Activated naive CD8-positive, alpha-beta T cell treated with anti-CD3 and anti-CD28 coated beads, Interleukin-2, amount 50 U/mL, for 24 hours (primary cell): ENCODE measurements at regions not wholly inside any gene's neighbourhood (a gene's known extent, or its start where the extent isn't known, plus 50 kb on each side); places are given as distances from the start of the nearest gene placed in this dataset.

Experiments used
- ATAC-seq: fragments of 150-1000 bp; cut with Tn5 transposase; one replicate; pipeline ENCODE4 v1.10.0; 2021
- DNase-seq: peaks from one replicate; pipeline ENCODE4 v3.0.0; 2021
- H3K27ac Mint-ChIP-seq: one replicate; pipeline ENCODE4 v1.8.0; 2021; ENCODE audit warnings: mild to moderate bottlenecking, mixed read lengths
- H3K27me3 Mint-ChIP-seq: one replicate; pipeline ENCODE4 v1.8.0; 2021; ENCODE audit warnings: mixed read lengths
- H3K36me3 Mint-ChIP-seq: one replicate; pipeline ENCODE4 v1.8.0; 2021; ENCODE audit warnings: low read depth, mixed read lengths
- H3K4me1 Mint-ChIP-seq: one replicate; pipeline ENCODE4 v1.8.0; 2021; ENCODE audit warnings: mixed read lengths
- H3K4me3 Mint-ChIP-seq: one replicate; pipeline ENCODE4 v1.8.0; 2021; ENCODE audit warnings: mild to moderate bottlenecking, moderate library complexity, mixed read lengths
- H3K9me3 Mint-ChIP-seq: one replicate; pipeline ENCODE4 v1.8.0; 2021; ENCODE audit warnings: mixed read lengths

- H3K9me3 Mint-ChIP-seq = no peaks in the 10 kb centered on the region
- no peak for ATAC-seq
- H3K36me3 Mint-ChIP-seq = no peaks in the 10 kb centered on the region
- no peaks in the 10 kb centered on the region for H3K4me1 Mint-ChIP-seq
- H3K27me3 Mint-ChIP-seq = peaks cover 7% of the 10 kb centered on the region
- DNase-seq = no peak
- H3K27ac Mint-ChIP-seq = no peak overlapping the region
- H3K4me3 Mint-ChIP-seq = no peak overlapping the region
Observed at GRCh38 chr21:25329227-25329825, 278.0 kb downstream of the MRPL39 start.

GRCh38 chr21:25328736-25329135 lies 278.5 kb downstream of the MRPL39 start:
- DNase-seq (no peak), ATAC-seq (no peak)
- no peak overlapping the region for H3K27ac Mint-ChIP-seq
- H3K4me1 Mint-ChIP-seq = no peaks in the 10 kb centered on the region
- no peak overlapping the region for H3K4me3 Mint-ChIP-seq
- H3K9me3 Mint-ChIP-seq = no peaks in the 10 kb centered on the region
- no peaks in the 10 kb centered on the region for H3K36me3 Mint-ChIP-seq
- H3K27me3 Mint-ChIP-seq = peaks cover 8% of the 10 kb centered on the region

DNA sequence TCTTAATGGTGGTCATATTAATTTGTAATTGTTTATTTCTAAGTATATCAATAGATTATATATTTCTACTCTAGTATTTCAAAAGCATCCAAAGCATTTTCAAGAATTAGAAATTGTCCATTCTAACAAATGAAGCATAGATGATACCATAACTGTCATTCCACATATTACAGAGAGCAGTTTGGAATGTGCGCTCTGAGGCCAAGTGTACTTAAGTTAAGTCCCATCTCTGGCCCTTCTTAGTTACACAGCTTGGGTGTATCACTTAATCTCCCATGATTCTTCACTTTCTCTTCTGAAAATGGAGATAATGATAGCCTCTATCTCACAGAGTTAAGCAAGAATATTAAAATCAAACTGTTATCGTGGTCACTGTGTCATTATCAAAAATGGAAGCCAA lies 281.1 kb downstream of the MRPL39 start:
- DNase-seq = no peak
- ATAC-seq = no peak
- H3K4me3 Mint-ChIP-seq = no peak overlapping the region
- H3K36me3 Mint-ChIP-seq = no peaks in the 10 kb centered on the region
- no peaks in the 10 kb centered on the region for H3K9me3 Mint-ChIP-seq
- no peak overlapping the region for H3K27ac Mint-ChIP-seq
- peaks cover 8% of the 10 kb centered on the region for H3K27me3 Mint-ChIP-seq
- H3K4me1 Mint-ChIP-seq = no peaks in the 10 kb centered on the region

DNA sequence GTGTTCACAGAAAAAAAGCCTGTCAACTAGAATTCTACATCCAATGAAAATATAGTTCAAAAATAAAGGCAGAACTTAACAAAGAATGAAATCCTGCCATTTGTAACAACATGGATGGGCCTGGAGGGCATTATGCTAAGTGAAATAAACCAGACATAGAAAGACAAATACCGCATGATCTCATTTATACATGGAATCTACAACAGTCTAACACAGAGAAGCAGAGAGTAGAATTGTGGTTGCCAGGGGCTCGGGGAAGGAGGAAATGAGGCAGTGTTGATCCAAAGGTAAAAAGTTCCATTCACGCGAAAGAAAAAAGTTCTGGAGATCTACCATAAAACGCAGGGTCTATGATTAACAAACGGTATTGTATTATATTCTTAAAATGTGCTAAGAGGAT lies 282.6 kb downstream of the MRPL39 start:
- Mint-ChIP-seq H3K27me3 (peaks cover 4% of the 10 kb centered on the region), H3K27ac (no peak overlapping the region), H3K4me3 (no peak overlapping the region), H3K4me1 (no peaks in the 10 kb centered on the region), H3K36me3 (no peaks in the 10 kb centered on the region), H3K9me3 (no peaks in the 10 kb centered on the region)
- ATAC-seq (no peak), DNase-seq (no peak)

GRCh38 chr21:25323356-25323949 lies 283.8 kb downstream of the MRPL39 start:
- H3K9me3 Mint-ChIP-seq = no peaks in the 10 kb centered on the region
- peaks cover 4% of the 10 kb centered on the region for H3K27me3 Mint-ChIP-seq

GRCh38 chr21:25314247-25314646 lies 293.0 kb downstream of the MRPL39 start:
- Mint-ChIP-seq H3K27ac (no peak overlapping the region), H3K27me3 (no peaks in the 10 kb centered on the region), H3K4me1 (peaks cover 4% of the 10 kb centered on the region), H3K9me3 (peaks cover 6% of the 10 kb centered on the region), H3K36me3 (no peaks in the 10 kb centered on the region), H3K4me3 (no peak overlapping the region)
- DNase-seq (no peak), ATAC-seq (no peak)

More at GRCh38 chr21:25323356-25323949, 283.8 kb downstream of the MRPL39 start:
- no peaks in the 10 kb centered on the region for H3K36me3 Mint-ChIP-seq
- no peak for ATAC-seq
- no peak for DNase-seq
- H3K4me3 Mint-ChIP-seq = no peak overlapping the region
- H3K4me1 Mint-ChIP-seq = no peaks in the 10 kb centered on the region
- no peak overlapping the region for H3K27ac Mint-ChIP-seq

GRCh38 chr21:25313829-25314228 lies 293.5 kb downstream of the MRPL39 start:
- H3K9me3 Mint-ChIP-seq = peaks cover 10% of the 10 kb centered on the region
- H3K4me1 Mint-ChIP-seq = peaks cover 4% of the 10 kb centered on the region
- no peak overlapping the region for H3K4me3 Mint-ChIP-seq
- H3K36me3 Mint-ChIP-seq = no peaks in the 10 kb centered on the region
- ATAC-seq = no peak
- DNase-seq = no peak
- no peak overlapping the region for H3K27ac Mint-ChIP-seq
- no peaks in the 10 kb centered on the region for H3K27me3 Mint-ChIP-seq

- no peak for DNase-seq
- no peak overlapping the region for H3K27ac Mint-ChIP-seq
- peaks cover 2% of the 10 kb centered on the region for H3K27me3 Mint-ChIP-seq
- H3K9me3 Mint-ChIP-seq = peaks cover 10% of the 10 kb centered on the region
- H3K36me3 Mint-ChIP-seq = no peaks in the 10 kb centered on the region
- ATAC-seq = no peak
- H3K4me3 Mint-ChIP-seq = no peak overlapping the region
- no peaks in the 10 kb centered on the region for H3K4me1 Mint-ChIP-seq
Observed at GRCh38 chr21:25307489-25307888, 299.8 kb downstream of the MRPL39 start.

GRCh38 chr21:25304611-25305010 lies 302.7 kb downstream of the MRPL39 start:
- Mint-ChIP-seq H3K4me1 (peaks cover 10% of the 10 kb centered on the region), H3K27me3 (peaks cover 2% of the 10 kb centered on the region), H3K9me3 (peaks cover 6% of the 10 kb centered on the region), H3K36me3 (no peaks in the 10 kb centered on the region), H3K27ac (no peak overlapping the region), H3K4me3 (no peak overlapping the region)
- DNase-seq (no peak), ATAC-seq (no peak)

GRCh38 chr21:25300632-25301031 lies 306.6 kb downstream of the MRPL39 start:
- peaks cover 28% of the 10 kb centered on the region for H3K4me1 Mint-ChIP-seq
- H3K4me3 Mint-ChIP-seq = no peak overlapping the region
- no peak overlapping the region for H3K27ac Mint-ChIP-seq
- no peaks in the 10 kb centered on the region for H3K9me3 Mint-ChIP-seq
- ATAC-seq (no peak), DNase-seq (no peak)
- H3K27me3 Mint-ChIP-seq = no peaks in the 10 kb centered on the region
- H3K36me3 Mint-ChIP-seq = no peaks in the 10 kb centered on the region

- Mint-ChIP-seq H3K4me1 (peaks cover 28% of the 10 kb centered on the region), H3K27me3 (no peaks in the 10 kb centered on the region), H3K36me3 (no peaks in the 10 kb centered on the region), H3K27ac (peak overlapping the region; percentile 57), H3K4me3 (no peak overlapping the region), H3K9me3 (no peaks in the 10 kb centered on the region)
- peak; percentile 98 for ATAC-seq
- DNase-seq = no peak
Observed at GRCh38 chr21:25298512-25299491, 308.5 kb downstream of the MRPL39 start.

GRCh38 chr21:25297117-25297516 lies 310.2 kb downstream of the MRPL39 start:
- Mint-ChIP-seq H3K4me3 (no peak overlapping the region), H3K4me1 (peaks cover 28% of the 10 kb centered on the region), H3K27me3 (peaks cover 4% of the 10 kb centered on the region), H3K36me3 (peaks cover 2% of the 10 kb centered on the region), H3K27ac (no peak overlapping the region), H3K9me3 (peaks cover 5% of the 10 kb centered on the region)
- ATAC-seq = no peak
- no peak for DNase-seq

DNA sequence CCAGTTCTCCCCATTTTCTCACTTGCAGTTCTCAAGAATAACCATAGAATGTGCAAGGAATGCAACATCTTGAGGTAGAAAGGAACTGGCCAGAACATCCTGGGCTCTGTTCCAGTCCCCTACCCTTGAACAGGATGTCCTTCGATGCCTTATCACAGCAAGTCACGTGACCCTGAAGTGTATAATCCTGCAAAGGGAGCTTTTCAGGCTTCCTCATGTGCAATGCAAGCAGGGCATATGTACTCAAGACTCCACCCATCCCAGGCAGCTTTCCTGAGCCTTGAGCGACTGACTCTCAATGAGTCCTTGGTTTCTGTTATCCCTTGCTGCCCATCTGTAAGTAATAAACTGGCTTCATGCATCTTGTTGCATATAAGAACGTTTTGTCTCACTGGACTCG lies 311.0 kb downstream of the MRPL39 start:
- Mint-ChIP-seq H3K36me3 (peaks cover 2% of the 10 kb centered on the region), H3K9me3 (peaks cover 5% of the 10 kb centered on the region), H3K4me3 (no peak overlapping the region), H3K27ac (no peak overlapping the region), H3K27me3 (peaks cover 4% of the 10 kb centered on the region), H3K4me1 (peaks cover 28% of the 10 kb centered on the region)
- DNase-seq (no peak), ATAC-seq (no peak)

DNA sequence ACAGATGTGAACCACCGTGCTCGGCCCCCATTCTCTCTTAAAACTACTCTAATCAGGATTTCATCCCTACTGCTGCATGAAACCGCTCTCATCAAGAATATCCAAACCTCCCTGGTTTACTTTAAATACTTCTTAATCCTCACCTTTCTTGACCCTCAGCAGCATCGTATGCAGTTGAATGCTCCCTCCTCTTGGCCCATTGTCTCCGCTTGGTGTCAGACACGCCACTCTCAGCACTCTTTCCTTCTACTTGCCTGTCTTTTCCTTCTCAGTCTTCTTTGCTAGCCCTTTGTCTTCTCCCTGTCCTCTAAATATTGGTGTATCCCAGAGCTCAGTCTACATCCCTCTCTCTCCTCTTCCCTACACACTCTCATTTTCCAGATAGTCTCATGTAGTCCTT lies 314.9 kb downstream of the MRPL39 start:
- H3K27me3 Mint-ChIP-seq = peaks cover 4% of the 10 kb centered on the region
- H3K4me1 Mint-ChIP-seq = no peaks in the 10 kb centered on the region
- H3K27ac Mint-ChIP-seq = no peak overlapping the region
- H3K36me3 Mint-ChIP-seq = peaks cover 2% of the 10 kb centered on the region
- H3K9me3 Mint-ChIP-seq = peaks cover 5% of the 10 kb centered on the region
- DNase-seq (no peak), ATAC-seq (no peak)
- H3K4me3 Mint-ChIP-seq = no peak overlapping the region

- Mint-ChIP-seq H3K27me3 (peaks cover 7% of the 10 kb centered on the region), H3K4me1 (no peaks in the 10 kb centered on the region), H3K27ac (no peak overlapping the region), H3K36me3 (no peaks in the 10 kb centered on the region), H3K4me3 (no peak overlapping the region), H3K9me3 (no peaks in the 10 kb centered on the region)
- DNase-seq (no peak), ATAC-seq (no peak)
Observed at GRCh38 chr21:25283720-25284119, 323.6 kb downstream of the MRPL39 start.
